HG03139 (cell line): ENCODE measurements at regions not wholly inside any gene's neighbourhood (a gene's known extent, or its start where the extent isn't known, plus 50 kb on each side); places are given as distances from the start of the nearest gene placed in this dataset.
"Not testable (repeated sequence)": the region's sequence is repeated elsewhere in the genome, so short reads cannot be mapped to it uniquely, and the experiment has no call there.

ENCODE experiments used
- ATAC-seq: cut with Tn5 transposase; IDR thresholded peaks from one replicate; pipeline ENCODE4 v1.9.1; 2021; ENCODE audit not compliant: unreplicated experiment

- no peak for ATAC-seq
Measured at GRCh38 chr12:126218697-126219096, 1153.5 kb downstream of the AACS start.

- no peak for ATAC-seq
Measured at GRCh38 chr12:126219139-126219538, 1153.9 kb downstream of the AACS start.

GRCh38 chr12:126219654-126220279 is 1154.5 kb downstream of the AACS start:
- no peak for ATAC-seq

GRCh38 chr12:126224032-126224431 is 1158.8 kb downstream of the AACS start:
- no peak for ATAC-seq

GRCh38 chr12:126228936-126229335 is 1163.7 kb downstream of the AACS start:
- ATAC-seq, result no peak

GRCh38 chr12:126232711-126233110 is 1167.5 kb downstream of the AACS start:
- ATAC-seq, result no peak

DNA sequence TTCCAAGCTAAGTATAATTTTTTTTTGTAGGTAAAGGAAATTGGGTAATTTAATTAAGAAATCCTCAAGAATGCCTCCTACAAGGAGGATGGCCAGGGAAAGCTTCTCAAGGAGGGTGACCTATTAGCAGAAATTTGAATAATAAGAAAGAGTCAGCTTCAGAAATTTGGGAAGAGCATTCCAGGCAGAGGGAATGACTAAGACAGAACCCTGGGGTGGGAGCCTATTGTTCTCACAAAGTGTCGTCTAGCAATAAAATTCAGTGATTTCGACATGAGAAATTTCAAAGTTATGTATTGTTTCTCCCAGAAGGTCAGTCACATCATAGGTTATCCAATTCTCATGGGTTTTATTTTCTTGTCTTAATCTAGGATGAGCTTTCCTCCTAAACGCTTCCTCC is 1168.4 kb downstream of the AACS start:
- ATAC-seq, result no peak

- no peak for ATAC-seq
Measured at GRCh38 chr12:126243814-126244440, 1178.7 kb downstream of the AACS start.

GRCh38 chr12:126247936-126248335 is 1182.7 kb downstream of the AACS start:
- ATAC-seq, result no peak

- no peak for ATAC-seq
Measured at GRCh38 chr12:126248871-126249403, 1183.7 kb downstream of the AACS start.

DNA sequence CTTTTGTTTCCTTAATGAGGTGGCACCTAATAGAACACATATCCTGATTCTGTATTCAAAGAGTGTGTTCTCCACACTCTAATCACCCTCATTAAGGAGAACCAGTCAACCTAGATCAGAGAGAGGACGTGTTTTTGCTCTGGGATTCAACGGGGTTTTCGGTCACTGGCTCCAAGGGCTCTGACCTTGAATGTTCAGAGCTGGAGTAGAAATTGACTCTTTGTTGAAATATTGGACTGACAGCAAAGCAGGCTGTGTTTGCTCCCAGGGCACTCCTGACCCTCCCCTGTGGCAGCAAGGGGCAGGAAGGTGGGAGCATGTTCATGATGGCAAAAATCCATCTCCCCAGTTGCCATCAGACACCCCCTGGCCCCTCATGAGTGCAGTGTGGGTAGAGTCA is 1193.0 kb downstream of the AACS start:
- no peak for ATAC-seq

- no peak for ATAC-seq
Measured at GRCh38 chr12:126262829-126263228, 1197.6 kb downstream of the AACS start.

GRCh38 chr12:126268222-126268621 is 1203.0 kb downstream of the AACS start:
- ATAC-seq, result no peak

- no peak for ATAC-seq
Measured at GRCh38 chr12:126271159-126271558, 1205.9 kb downstream of the AACS start.

DNA sequence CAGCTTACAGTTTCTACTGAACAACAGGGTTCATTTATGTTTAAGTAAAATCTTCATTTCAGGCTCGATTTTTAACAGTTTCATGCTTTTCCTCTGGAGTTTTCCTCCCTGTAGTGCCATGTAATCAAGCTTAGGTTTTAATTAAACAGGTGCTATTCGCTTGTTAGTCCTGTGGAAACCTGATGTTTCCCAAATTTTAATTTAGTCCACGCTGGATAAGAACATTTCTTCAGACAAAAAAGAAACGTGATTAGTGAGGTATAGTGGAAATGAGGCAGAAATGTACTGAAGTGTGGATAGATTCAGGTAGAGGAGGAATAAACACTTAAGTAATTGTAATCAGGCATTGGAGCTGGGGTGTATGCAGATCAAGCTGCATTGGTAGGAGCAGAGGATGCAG is 1217.5 kb downstream of the AACS start:
- no peak for ATAC-seq

DNA sequence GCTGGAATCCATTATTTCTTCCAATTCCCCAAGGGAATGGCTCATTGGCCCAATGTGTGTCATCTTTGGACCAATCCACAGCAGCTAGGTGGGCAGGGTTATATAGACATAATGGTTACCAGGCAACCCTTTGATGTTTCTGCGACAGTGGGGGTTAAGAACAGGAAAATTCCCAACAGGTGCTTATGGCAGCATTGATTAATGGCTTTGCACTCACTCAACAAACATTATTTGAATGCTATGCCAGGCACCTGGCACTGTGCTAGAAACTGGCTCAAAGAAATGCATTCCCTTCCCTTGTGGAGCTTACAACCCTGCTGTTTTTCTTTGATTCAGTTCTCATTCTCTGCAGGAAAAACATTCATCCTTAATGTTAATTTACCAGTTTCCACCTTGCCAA is 1221.0 kb downstream of the AACS start:
- ATAC-seq, result no peak

GRCh38 chr12:126290456-126290855 is 1225.2 kb downstream of the AACS start:
- ATAC-seq, result no peak

GRCh38 chr12:126291987-126292386 is 1226.8 kb downstream of the AACS start:
- ATAC-seq, result not testable (repeated sequence)

DNA sequence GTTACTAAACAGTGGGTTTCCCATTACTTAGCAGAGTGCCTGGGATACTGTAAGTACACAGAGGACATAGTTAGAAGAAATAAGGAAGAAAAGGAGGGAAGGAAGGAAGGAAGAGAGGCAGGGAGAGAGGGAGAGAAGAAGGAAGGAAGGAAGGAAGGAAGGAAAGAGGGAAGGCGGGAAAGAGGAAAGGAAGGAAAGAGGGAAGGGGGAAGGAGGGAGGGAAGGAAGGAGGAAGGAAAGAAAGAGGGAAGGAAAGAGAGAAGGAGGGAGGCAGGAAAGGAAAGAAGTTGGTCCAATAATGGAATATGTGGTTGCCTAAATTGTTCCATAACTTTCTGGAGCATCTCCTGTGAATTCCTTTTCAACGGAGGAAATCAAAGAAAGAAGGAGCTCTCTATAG is 1230.4 kb downstream of the AACS start:
- no peak for ATAC-seq

GRCh38 chr12:126309278-126309677 is 1244.0 kb downstream of the AACS start:
- no peak for ATAC-seq

- ATAC-seq, result no peak
Measured at GRCh38 chr12:126312457-126312856, 1247.2 kb downstream of the AACS start.

DNA sequence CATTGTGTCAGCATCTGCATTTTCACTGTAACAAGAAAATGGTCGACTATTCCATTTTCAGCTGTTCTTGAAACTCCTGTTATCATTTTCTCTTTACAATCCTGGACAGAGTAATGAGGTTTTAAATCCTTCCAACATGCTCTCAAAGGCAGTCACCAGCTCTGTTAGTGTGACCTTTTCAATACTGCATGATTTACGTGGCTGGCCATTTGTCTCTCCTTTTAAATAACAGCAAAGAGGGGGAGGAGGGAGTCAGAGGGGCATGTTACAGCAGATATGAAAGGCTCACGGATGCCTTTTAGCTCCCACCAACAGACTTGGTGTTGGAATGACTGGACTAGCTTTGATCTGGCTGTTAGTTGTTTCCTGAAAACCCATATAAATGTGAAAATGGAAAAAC is 1251.2 kb downstream of the AACS start:
- no peak for ATAC-seq
